Spleen (tissue), 11 donors: ENCODE measurements at regions not wholly inside any gene's neighbourhood (a gene's known extent, or its start where the extent isn't known, plus 50 kb on each side); places are given as distances from the start of the nearest gene placed in this dataset.
"Not testable (repeated sequence)": the region's sequence is repeated elsewhere in the genome, so short reads cannot be mapped to it uniquely, and the experiment has no call there.

Source experiments
- DNase-seq: peaks from one replicate; pipeline ENCODE4 v3.0.0-alpha.2; 2020
- H3K27ac ChIP-seq, 8 donors: fragments of 200-600 bp; sonication (generic) in 7 of 8; 1 replicate in 4 of 8; 2 replicates in 4 of 8; pipeline versions ENCODE4 v1.5.0 to v1.8.0; 2016 to 2021; ENCODE audit warnings: inconsistent platforms in 4 of 8, mild to moderate bottlenecking in 4 of 8, moderate library complexity in 1 of 8
- H3K27me3 ChIP-seq, 7 donors: fragments of 200-600 bp; sonication (generic) in 6 of 7; replicated peaks in 1 of 7; 1 replicate in 4 of 7; 2 replicates in 3 of 7; pipeline versions ENCODE4 v1.5.0 to v1.8.0; 2016 to 2021; ENCODE audit warnings: inconsistent platforms in 3 of 7, mild to moderate bottlenecking in 1 of 7
- H3K36me3 ChIP-seq, 6 donors: fragments of 200-600 bp; sonication (generic) in 5 of 6; 1 replicate in 4 of 6; 2 replicates in 2 of 6; pipeline versions ENCODE4 v1.5.0 to v1.8.0; 2016 to 2021; ENCODE audit warnings: inconsistent platforms in 2 of 6
- H3K4me1 ChIP-seq, 6 donors: fragments of 200-600 bp; sonication (generic) in 5 of 6; 1 replicate in 3 of 6; 2 replicates in 3 of 6; pipeline versions ENCODE4 v1.5.0 to v1.8.0; 2016 to 2021; ENCODE audit warnings: inconsistent platforms in 3 of 6
- H3K4me3 ChIP-seq, 8 donors: fragments of 200-600 bp; sonication (generic) in 7 of 8; 1 replicate in 4 of 8; 2 replicates in 4 of 8; pipeline versions ENCODE4 v1.5.0 to v1.8.0; 2016 to 2021; ENCODE audit warnings: inconsistent platforms in 4 of 8, mild to moderate bottlenecking in 4 of 8, moderate library complexity in 2 of 8
- H3K9me3 ChIP-seq, 8 donors: fragments of 200-600 bp; sonication (generic) in 7 of 8; 1 replicate in 4 of 8; 2 replicates in 4 of 8; pipeline versions ENCODE4 v1.5.0 to v1.8.0; 2016 to 2021; ENCODE audit warnings: inconsistent platforms in 4 of 8
- POLR2A ChIP-seq, 3 donors: fragments of 450-650 bp; IDR thresholded peaks; one replicate each; pipeline ENCODE4 v1.5.1; 2017; ENCODE audit warnings: antibody characterized with exemption in 3 of 3, mild to moderate bottlenecking in 1 of 3
- POLR2AphosphoS5 ChIP-seq, 3 donors: sonication (generic); formaldehyde crosslinking; IDR thresholded peaks; one replicate each; pipeline ENCODE4 v1.5.1; 2017; ENCODE audit warnings: antibody characterized with exemption in 3 of 3
- WGBS, 5 donors: extraction: QIAGEN DNeasy Blood & Tissue Kit in 3 of 5; methylation state at CpG; one replicate each; pipeline versions ENCODE4 v1.1.5 to v1.1.7; 2013 to 2018; 5-methylcytosine and 5-hydroxymethylcytosine counted together
- intact Hi-C: fragments of 100-400 bp; cut with DNase I; formaldehyde crosslinking; loops from one replicate; pipeline ENCODE4 v1.15.0; 2023; ENCODE audit warnings: low total_unique reads
- TF ChIP-seq, protein P1 (sequence below), 11 experiments: fragments of 200-600 bp in 7 of 11; fragments of 450-650 bp in 4 of 11; sonication (generic) in 4 of 11; IDR thresholded peaks in 8 of 11; conservative IDR thresholded peaks in 3 of 11; 1 replicate in 7 of 11; 2 replicates in 4 of 11; pipeline versions ENCODE4 v1.4.0 to v1.8.0; 2016 to 2021; ENCODE audit warnings: antibody characterized with exemption in 11 of 11, inconsistent platforms in 4 of 11, mild to moderate bottlenecking in 1 of 11
- donor health status: healthy with polysubstance abuse.
- donor health status: DM: no; HTN: no; CAD: no; lungs with moderate emphysema.
- donor health status: DM: no; HTN: no; CAD: no.
- donor health status: Bipolar disorder and iron deficiency.
- donor health status: healthy.
- donor health status: DM: no; HTN: no; CAD: no.
- donor health status: DM: yes; HTN: yes; CAD: no.

- no peaks in the 10 kb centered on the region for H3K4me1 ChIP-seq
- WGBS, 5 donors, result 57 to 84% (median 70%) methylated on average over 2 of the region's 2 CpGs
- no peak overlapping the region for H3K27ac ChIP-seq
- no peaks in the 10 kb centered on the region for H3K27me3 ChIP-seq
- H3K9me3 ChIP-seq, result no peaks in the 10 kb centered on the region
- TF ChIP-seq POLR2AphosphoS5 (IDR thresholded peaks at IDR 0.05) (no peak), POLR2A (IDR thresholded peaks at IDR 0.05) (no peak)
- TF ChIP-seq, protein P1, sequence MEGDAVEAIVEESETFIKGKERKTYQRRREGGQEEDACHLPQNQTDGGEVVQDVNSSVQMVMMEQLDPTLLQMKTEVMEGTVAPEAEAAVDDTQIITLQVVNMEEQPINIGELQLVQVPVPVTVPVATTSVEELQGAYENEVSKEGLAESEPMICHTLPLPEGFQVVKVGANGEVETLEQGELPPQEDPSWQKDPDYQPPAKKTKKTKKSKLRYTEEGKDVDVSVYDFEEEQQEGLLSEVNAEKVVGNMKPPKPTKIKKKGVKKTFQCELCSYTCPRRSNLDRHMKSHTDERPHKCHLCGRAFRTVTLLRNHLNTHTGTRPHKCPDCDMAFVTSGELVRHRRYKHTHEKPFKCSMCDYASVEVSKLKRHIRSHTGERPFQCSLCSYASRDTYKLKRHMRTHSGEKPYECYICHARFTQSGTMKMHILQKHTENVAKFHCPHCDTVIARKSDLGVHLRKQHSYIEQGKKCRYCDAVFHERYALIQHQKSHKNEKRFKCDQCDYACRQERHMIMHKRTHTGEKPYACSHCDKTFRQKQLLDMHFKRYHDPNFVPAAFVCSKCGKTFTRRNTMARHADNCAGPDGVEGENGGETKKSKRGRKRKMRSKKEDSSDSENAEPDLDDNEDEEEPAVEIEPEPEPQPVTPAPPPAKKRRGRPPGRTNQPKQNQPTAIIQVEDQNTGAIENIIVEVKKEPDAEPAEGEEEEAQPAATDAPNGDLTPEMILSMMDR (IDR thresholded peaks at IDR 0.05 in 8 of 11, conservative IDR thresholded peaks at IDR 0.05 in 3 of 11), result no peak
- no peaks in the 10 kb centered on the region for H3K36me3 ChIP-seq
- no peak overlapping the region for H3K4me3 ChIP-seq
- intact Hi-C loops, result no loop called here
- no peak for DNase-seq
These were observed 243.1 kb downstream of the ARL4A start for GRCh38 chr7:12930534-12930933.

DNA sequence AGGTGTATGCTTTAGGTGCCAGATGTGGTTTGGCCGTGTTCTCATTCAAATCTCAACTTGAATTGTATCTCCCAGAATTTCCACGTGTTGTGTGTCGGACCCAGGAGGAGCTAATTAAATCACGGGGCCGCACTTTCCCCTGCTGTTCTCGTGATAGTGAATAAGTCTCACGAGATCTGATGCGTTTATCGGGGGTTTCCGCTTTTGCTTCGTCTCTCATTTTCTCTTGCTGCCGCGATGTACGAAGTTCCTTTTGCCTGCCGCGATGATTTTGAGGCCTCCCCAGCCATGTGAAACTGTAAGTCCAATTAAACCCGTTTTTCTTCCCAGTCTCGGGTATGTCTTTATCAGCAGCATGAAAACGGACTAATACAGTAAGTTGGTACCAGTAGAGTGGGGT, 244.0 kb downstream of the ARL4A start:
- H3K27me3 ChIP-seq, H3K9me3 ChIP-seq, H3K27ac ChIP-seq, DNase-seq, H3K4me1 ChIP-seq, H3K36me3 ChIP-seq, intact Hi-C loops, H3K4me3 ChIP-seq: not testable (repeated sequence)
- 90 to 92% (median 91%) methylated on average over 19 of the region's 19 CpGs for WGBS, 5 donors

DNA sequence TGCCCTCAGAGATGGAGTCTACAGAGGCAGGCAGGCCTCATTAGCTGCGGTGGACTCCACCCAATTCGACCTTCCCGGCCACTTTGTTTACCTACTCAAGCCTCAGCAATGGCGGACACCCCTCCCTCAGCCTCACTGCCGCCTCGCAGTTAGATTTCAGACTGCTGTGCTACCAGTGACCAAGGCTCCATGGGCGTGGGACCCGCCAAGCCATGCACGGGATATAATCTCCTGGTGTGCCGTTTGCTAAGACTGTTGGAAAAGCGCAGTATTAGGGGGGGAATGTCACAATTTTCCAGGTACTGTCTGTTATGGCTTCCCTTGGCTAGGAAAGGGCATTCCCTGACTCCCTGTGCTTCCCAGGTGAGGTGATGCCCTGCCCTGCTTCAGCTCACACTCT, 252.3 kb downstream of the ARL4A start:
- WGBS, 5 donors, result 91 to 95% (median 91%) methylated on average over 11 of the region's 11 CpGs
- DNase-seq, result peak; percentile 54
- TF ChIP-seq, protein P1 (IDR thresholded peaks at IDR 0.05 in 8 of 11, conservative IDR thresholded peaks at IDR 0.05 in 3 of 11), result no peak

GRCh38 chr7:12941512-12941911, 254.1 kb downstream of the ARL4A start:
- H3K4me3 ChIP-seq, result no peak overlapping the region
- intact Hi-C loops, result no loop called here
- H3K4me1 ChIP-seq, result no peaks in the 10 kb centered on the region
- no peak overlapping the region for H3K27ac ChIP-seq
- no peaks in the 10 kb centered on the region for H3K27me3 ChIP-seq
- H3K36me3 ChIP-seq, result no peaks in the 10 kb centered on the region
- H3K9me3 ChIP-seq, result peaks cover 0 to 10% (median 2%) of the 10 kb centered on the region in 8 donors
- no peak for DNase-seq
- 81 to 90% (median 87%) methylated on average over 8 of the region's 8 CpGs for WGBS, 5 donors
- no peak for TF ChIP-seq POLR2AphosphoS5 (IDR thresholded peaks at IDR 0.05)

More for the DNA sequence above, 252.3 kb downstream of the ARL4A start:
- H3K36me3 ChIP-seq, result no peaks in the 10 kb centered on the region
- H3K4me3 ChIP-seq, result no peak overlapping the region
- H3K4me1 ChIP-seq, result no peaks in the 10 kb centered on the region
- peaks cover 0 to 10% (median 2%) of the 10 kb centered on the region in 8 donors for H3K9me3 ChIP-seq
- H3K27me3 ChIP-seq, result no peaks in the 10 kb centered on the region
- intact Hi-C loops, result no loop called here
- no peak overlapping the region for H3K27ac ChIP-seq

GRCh38 chr7:12942609-12943008, 255.2 kb downstream of the ARL4A start:
- no peak overlapping the region for H3K4me3 ChIP-seq
- intact Hi-C loops, result no loop called here
- no peaks in the 10 kb centered on the region for H3K27me3 ChIP-seq
- DNase-seq, result no peak
- no peaks in the 10 kb centered on the region for H3K36me3 ChIP-seq
- H3K9me3 ChIP-seq, result peaks cover 0 to 10% (median 2%) of the 10 kb centered on the region in 8 donors
- TF ChIP-seq, protein P1 (IDR thresholded peaks at IDR 0.05 in 8 of 11, conservative IDR thresholded peaks at IDR 0.05 in 3 of 11), result no peak
- no peak for TF ChIP-seq POLR2A (IDR thresholded peaks at IDR 0.05)
- TF ChIP-seq POLR2AphosphoS5 (IDR thresholded peaks at IDR 0.05), result no peak
- 72 to 91% (median 84%) methylated on average over 2 of the region's 2 CpGs for WGBS, 5 donors
- H3K27ac ChIP-seq, result no peak overlapping the region
- H3K4me1 ChIP-seq, result no peaks in the 10 kb centered on the region
